ENCODE measurements at regions not wholly inside any gene's neighbourhood (a gene's known extent, or its start where the extent isn't known, plus 50 kb on each side); places are given as distances from the start of the nearest gene placed in this dataset.

- no peak for DNase-seq (ENCODE audit: extremely low spot score)
- no peak for TF ChIP-seq CTCF (IDR thresholded peaks at IDR 0.05; ENCODE audit: control extremely low read depth, extremely low read depth, low read depth, missing control alignments)
- ChIA-PET POLR2A (no interaction called here), CTCF (no interaction called here)
These were observed 207.6 kb downstream of the THBS2 start for GRCh38 chr6:169046021-169046420.

DNA sequence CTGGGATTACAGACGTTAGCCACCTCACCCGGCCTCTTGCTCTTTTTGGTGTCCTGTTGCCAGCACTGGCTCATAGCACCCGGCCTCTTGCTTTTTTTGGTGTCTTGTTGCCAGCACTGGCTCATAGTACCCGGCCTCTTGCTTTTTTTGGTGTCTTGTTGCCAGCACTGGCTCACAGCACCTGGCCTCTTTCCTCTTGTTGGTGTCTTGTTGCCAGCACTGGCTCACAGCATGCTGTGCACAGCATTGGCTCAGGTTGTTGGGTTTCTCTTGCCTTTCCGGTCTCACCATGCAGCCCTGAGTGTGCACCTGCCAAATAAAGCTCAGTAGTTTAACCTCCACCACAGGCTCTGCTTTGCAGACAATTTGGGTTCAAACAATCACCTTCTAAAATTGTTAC is 208.2 kb downstream of the THBS2 start:
- CTCF ChIA-PET: interaction anchor here (1.5 kb wide), 1 partner anchor 11 kb away, joined by 5 read pairs; no protein-coding TSS in a partner anchor

DNA sequence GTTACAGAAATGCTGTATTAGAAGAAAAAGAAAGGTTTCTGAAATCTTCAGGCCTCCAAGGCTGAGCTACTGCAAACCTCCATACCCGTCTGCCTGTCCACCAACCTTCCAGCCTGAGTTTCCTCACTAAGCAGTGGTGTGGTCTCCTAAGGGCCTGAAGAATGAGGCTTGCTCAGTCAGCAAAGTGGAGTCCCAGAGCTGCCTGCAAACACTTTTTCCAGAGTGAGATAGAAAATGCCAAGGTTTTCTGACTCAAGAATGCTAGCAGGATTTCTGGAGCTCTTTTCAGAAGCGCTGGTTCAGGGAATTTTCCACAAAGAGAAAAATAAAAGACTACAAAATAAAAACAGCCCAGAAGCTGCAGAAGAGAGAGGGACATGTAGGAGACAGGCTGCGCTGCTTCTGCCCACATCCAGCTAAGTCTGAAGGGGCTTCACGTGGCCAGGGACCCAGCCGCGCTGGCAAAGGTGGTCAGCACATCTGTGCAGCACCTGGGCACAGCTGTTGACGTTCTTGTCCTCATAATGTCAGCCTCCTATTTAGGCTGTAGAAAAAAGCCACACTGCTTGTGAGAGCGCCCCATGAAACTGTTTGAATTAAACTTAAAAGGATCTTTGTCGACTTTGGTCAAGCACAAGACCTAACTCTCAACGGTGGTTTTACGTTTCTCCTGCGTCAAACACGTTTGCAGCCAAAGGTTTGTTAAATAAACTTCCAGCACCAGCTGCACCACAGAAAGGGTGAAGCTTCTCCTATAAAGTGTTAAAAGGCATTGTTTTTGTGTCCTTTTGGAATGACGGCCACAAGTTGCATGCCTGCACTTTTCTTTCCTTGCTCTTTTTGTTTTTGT is 209.0 kb downstream of the THBS2 start:
- TF ChIP-seq CTCF (IDR thresholded peaks at IDR 0.05; ENCODE audit: control extremely low read depth, extremely low read depth, low read depth, missing control alignments): no peak
- ChIA-PET CTCF (interaction anchor here (1.5 kb wide), 1 partner anchor 12 kb away, joined by 5 read pairs; no protein-coding TSS in a partner anchor), POLR2A (no interaction called here)
- no peak for DNase-seq (ENCODE audit: extremely low spot score)

More for the DNA sequence above, 208.2 kb downstream of the THBS2 start:
- POLR2A ChIA-PET: no interaction called here
- TF ChIP-seq CTCF (IDR thresholded peaks at IDR 0.05; ENCODE audit: control extremely low read depth, extremely low read depth, low read depth, missing control alignments): no peak
- no peak for DNase-seq (ENCODE audit: extremely low spot score)

DNA sequence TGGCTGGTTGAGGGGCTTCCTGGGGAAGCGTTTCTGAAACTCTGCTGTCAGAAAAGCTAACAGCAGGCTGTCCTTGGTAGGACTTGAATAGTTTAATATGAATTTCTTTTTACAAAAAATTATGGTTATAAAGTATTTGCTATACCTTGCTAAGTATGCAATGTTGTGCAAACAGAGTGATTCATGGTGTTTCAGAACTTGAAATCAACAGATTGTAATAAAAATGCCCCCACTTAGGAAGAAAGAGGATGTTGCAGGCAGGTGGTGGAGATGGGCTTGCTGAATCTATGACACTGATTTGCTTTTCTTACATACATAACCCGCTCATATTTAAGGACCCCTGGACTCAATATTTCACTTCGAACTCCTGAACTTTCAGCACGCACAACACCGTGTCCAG is 211.6 kb downstream of the THBS2 start:
- POLR2A ChIA-PET: no interaction called here
- no peak for TF ChIP-seq CTCF (IDR thresholded peaks at IDR 0.05; ENCODE audit: control extremely low read depth, extremely low read depth, low read depth, missing control alignments)
- CTCF ChIA-PET: no interaction called here
- no peak for DNase-seq (ENCODE audit: extremely low spot score)

GRCh38 chr6:169041078-169041477 is 212.6 kb downstream of the THBS2 start:
- no peak for DNase-seq (ENCODE audit: extremely low spot score)
- ChIA-PET CTCF (interaction anchor here (1.0 kb wide), 1 partner anchor 15 kb away, joined by 3 read pairs; no protein-coding TSS in a partner anchor), POLR2A (no interaction called here)
- no peak for TF ChIP-seq CTCF (IDR thresholded peaks at IDR 0.05; ENCODE audit: control extremely low read depth, extremely low read depth, low read depth, missing control alignments)

- TF ChIP-seq CTCF (IDR thresholded peaks at IDR 0.05; ENCODE audit: control extremely low read depth, extremely low read depth, low read depth, missing control alignments): no peak
- ChIA-PET POLR2A (no interaction called here), CTCF (no interaction called here)
- DNase-seq (ENCODE audit: extremely low spot score): no peak
These were observed 215.0 kb downstream of the THBS2 start for GRCh38 chr6:169038691-169039090.

All from GM10248 (cell line).